Astrocyte of the spinal cord (primary cell): ENCODE measurements at regions not wholly inside any gene's neighbourhood (a gene's known extent, or its start where the extent isn't known, plus 50 kb on each side); places are given as distances from the start of the nearest gene placed in this dataset.

Source experiments
- DNase-seq: peaks from one replicate; pipeline ENCODE4 v3.0.0; 2011; ENCODE audit warnings: low read depth, low spot score
- H3K4me3 ChIP-seq: 2 replicates; pipeline ENCODE4 v1.5.1; 2011; ENCODE audit warnings: low read depth, mild to moderate bottlenecking, low read length, moderate library complexity
- in situ Hi-C: cut with HindIII; loops from 2 replicates; pipeline ENCODE4 v1.10.0; 2017; ENCODE audit warnings: low sequenced_read_pairs
- TF ChIP-seq, protein P1 (sequence below): IDR thresholded peaks from 2 replicates; pipeline ENCODE4 v1.5.1; 2012; ENCODE audit warnings: low read depth, mild to moderate bottlenecking, low read length, inconsistent platforms

- TF ChIP-seq, protein P1, sequence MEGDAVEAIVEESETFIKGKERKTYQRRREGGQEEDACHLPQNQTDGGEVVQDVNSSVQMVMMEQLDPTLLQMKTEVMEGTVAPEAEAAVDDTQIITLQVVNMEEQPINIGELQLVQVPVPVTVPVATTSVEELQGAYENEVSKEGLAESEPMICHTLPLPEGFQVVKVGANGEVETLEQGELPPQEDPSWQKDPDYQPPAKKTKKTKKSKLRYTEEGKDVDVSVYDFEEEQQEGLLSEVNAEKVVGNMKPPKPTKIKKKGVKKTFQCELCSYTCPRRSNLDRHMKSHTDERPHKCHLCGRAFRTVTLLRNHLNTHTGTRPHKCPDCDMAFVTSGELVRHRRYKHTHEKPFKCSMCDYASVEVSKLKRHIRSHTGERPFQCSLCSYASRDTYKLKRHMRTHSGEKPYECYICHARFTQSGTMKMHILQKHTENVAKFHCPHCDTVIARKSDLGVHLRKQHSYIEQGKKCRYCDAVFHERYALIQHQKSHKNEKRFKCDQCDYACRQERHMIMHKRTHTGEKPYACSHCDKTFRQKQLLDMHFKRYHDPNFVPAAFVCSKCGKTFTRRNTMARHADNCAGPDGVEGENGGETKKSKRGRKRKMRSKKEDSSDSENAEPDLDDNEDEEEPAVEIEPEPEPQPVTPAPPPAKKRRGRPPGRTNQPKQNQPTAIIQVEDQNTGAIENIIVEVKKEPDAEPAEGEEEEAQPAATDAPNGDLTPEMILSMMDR, result no peak
- DNase-seq, result no peak
- in situ Hi-C loops, result no loop called here
- no peak overlapping the region for H3K4me3 ChIP-seq
Observed at GRCh38 chr5:171640480-171640879, 145.1 kb upstream of the SMIM23 start.

- H3K4me3 ChIP-seq, result no peak overlapping the region
- TF ChIP-seq, protein P1, result no peak
- DNase-seq, result no peak
- in situ Hi-C loops, result no loop called here
Observed at GRCh38 chr5:171641891-171642290, 143.7 kb upstream of the SMIM23 start.

DNA sequence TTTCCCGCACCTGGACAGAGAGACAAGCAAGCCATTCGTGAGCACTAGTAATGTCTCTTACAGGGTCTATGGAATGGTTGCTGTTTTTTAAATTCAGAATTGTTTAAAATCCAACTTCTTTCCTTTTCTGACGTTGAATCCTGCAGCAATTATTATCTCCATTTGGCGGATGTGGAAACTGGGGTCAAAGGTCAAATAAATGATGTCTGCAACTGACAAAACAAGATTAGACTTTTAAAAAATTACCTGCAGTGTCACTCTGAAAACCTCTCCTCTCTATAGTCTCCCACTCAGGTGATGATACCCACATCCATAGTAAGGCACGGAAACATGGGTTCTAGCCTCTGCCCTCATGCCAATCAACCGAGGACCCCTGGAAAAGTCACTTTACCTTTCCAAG lies 142.7 kb upstream of the SMIM23 start:
- H3K4me3 ChIP-seq, result no peak overlapping the region
- DNase-seq, result no peak
- in situ Hi-C loops, result no loop called here
- TF ChIP-seq, protein P1, result no peak

- no peak for DNase-seq
- TF ChIP-seq, protein P1, result no peak
- in situ Hi-C loops, result no loop called here
- H3K4me3 ChIP-seq, result no peak overlapping the region
Observed at GRCh38 chr5:171644536-171644935, 141.1 kb upstream of the SMIM23 start.

- no peak for DNase-seq
- in situ Hi-C loops, result no loop called here
- TF ChIP-seq, protein P1, result no peak
Observed at GRCh38 chr5:171646102-171647042, 139.2 kb upstream of the SMIM23 start.

DNA sequence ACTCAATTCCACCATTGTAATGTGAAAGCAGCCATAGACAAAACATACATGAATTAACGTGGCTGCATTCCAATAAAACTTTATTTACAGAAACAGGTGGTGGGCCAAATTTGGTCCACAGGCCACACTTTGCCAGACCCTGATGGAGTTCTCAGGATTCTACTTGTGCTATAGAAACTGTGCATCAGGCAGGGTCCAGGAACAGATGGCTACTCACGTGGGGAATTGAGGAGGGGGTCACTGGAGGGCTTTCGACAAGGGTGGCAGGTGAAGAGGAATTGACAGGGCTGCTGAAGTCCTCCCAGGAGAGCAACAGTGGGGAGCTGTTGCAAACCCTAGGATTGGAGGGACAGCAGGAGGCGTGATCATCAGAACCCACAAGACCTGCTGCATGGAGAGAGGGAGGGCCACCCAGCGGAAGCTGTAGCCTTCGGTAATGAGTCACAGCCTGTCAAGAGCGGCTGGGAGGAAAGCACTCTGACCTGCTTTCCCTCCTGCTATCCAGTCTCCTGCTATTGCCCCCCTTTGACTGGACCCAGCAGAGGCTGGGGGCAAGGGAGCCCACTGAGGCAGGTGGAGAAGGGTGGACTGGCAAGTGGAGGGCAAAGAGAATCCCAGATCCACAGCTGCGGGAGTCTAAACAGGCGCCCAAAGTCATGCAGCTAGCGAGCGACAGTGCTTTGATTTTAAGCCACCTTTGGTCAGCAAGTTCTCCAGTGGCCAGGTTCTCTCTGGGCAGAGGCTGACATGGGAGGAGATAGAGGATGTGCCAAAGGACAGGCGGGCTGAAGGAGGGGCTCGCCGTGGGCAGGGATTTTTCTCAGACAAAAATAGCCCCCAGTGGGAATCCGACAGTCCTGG lies 138.3 kb upstream of the SMIM23 start:
- no peak overlapping the region for H3K4me3 ChIP-seq
- TF ChIP-seq, protein P1, result peak; percentile 11
- in situ Hi-C loops, result no loop called here
- DNase-seq, result peak; percentile 81

More at GRCh38 chr5:171646102-171647042, 139.2 kb upstream of the SMIM23 start:
- no peak overlapping the region for H3K4me3 ChIP-seq
